ENCODE measurements at regions not wholly inside any gene's neighbourhood (a gene's known extent, or its start where the extent isn't known, plus 50 kb on each side); places are given as distances from the start of the nearest gene placed in this dataset.

GRCh38 chr15:60259469-60259868 lies 138.3 kb downstream of the ANXA2 start:
- TF ChIP-seq POLR2AphosphoS2 (IDR thresholded peaks at IDR 0.05; ENCODE audit: low read depth, low read length) (no peak), RAD21 (IDR thresholded peaks at IDR 0.05; ENCODE audit: insufficient read depth, low read depth, low read length) (no peak), ZBTB4 (CRISPR knock-in tag; IDR thresholded peaks at IDR 0.05) (no peak), POLR2A (IDR thresholded peaks at IDR 0.05; ENCODE audit: low read depth, low read length) (no peak)

Data from GM12878 (cell line).